Eye (tissue), 1 donor: ENCODE measurements at regions not wholly inside any gene's neighbourhood (a gene's known extent, or its start where the extent isn't known, plus 50 kb on each side); places are given as distances from the start of the nearest gene placed in this dataset.
"Not testable (repeated sequence)": the region's sequence is repeated elsewhere in the genome, so short reads cannot be mapped to it uniquely, and the experiment has no call there.

Source experiments
- DNase-seq: peaks from one replicate; pipeline ENCODE4 v3.0.0-alpha.2; 2015

- no peak for DNase-seq
These were observed 2051.1 kb upstream of the LRRTM1 start for GRCh38 chr2:82355622-82356021.

- no peak for DNase-seq
These were observed 2041.4 kb upstream of the LRRTM1 start for GRCh38 chr2:82345910-82346309.

- DNase-seq: no peak
These were observed 2040.1 kb upstream of the LRRTM1 start for GRCh38 chr2:82344670-82345069.

- no peak for DNase-seq
These were observed 2037.8 kb upstream of the LRRTM1 start for GRCh38 chr2:82342356-82342755.

- no peak for DNase-seq
These were observed 2036.1 kb upstream of the LRRTM1 start for GRCh38 chr2:82340578-82341053.

GRCh38 chr2:82339805-82340204, 2035.3 kb upstream of the LRRTM1 start:
- no peak for DNase-seq

- no peak for DNase-seq
These were observed 2029.1 kb upstream of the LRRTM1 start for GRCh38 chr2:82333697-82334096.

- DNase-seq: peak; percentile 11
These were observed 2025.6 kb upstream of the LRRTM1 start for GRCh38 chr2:82330155-82330554.

- not testable (repeated sequence) for DNase-seq
These were observed 2021.7 kb upstream of the LRRTM1 start for GRCh38 chr2:82326180-82326767.

- DNase-seq: no peak
These were observed 2015.7 kb upstream of the LRRTM1 start for GRCh38 chr2:82320296-82320695.

- peak; percentile 4 for DNase-seq
These were observed 2012.5 kb upstream of the LRRTM1 start for GRCh38 chr2:82317012-82317411.

- no peak for DNase-seq
These were observed 2012.0 kb upstream of the LRRTM1 start for GRCh38 chr2:82316586-82316985.

GRCh38 chr2:82314836-82315472, 2010.4 kb upstream of the LRRTM1 start:
- no peak for DNase-seq

- no peak for DNase-seq
These were observed 2003.0 kb upstream of the LRRTM1 start for GRCh38 chr2:82307511-82307910.

- DNase-seq: no peak
These were observed 1997.0 kb upstream of the LRRTM1 start for GRCh38 chr2:82301506-82301905.

- DNase-seq: no peak
These were observed 1984.9 kb upstream of the LRRTM1 start for GRCh38 chr2:82289446-82289845.

GRCh38 chr2:82283075-82283474, 1978.5 kb upstream of the LRRTM1 start:
- DNase-seq: no peak

GRCh38 chr2:82282111-82282882, 1977.7 kb upstream of the LRRTM1 start:
- DNase-seq: no peak

- DNase-seq: peak; percentile 14
These were observed 1974.8 kb upstream of the LRRTM1 start for GRCh38 chr2:82279367-82279766.

GRCh38 chr2:82278416-82278815, 1973.9 kb upstream of the LRRTM1 start:
- no peak for DNase-seq

- no peak for DNase-seq
These were observed 1971.0 kb upstream of the LRRTM1 start for GRCh38 chr2:82275599-82275998.

GRCh38 chr2:82268446-82268845, 1963.9 kb upstream of the LRRTM1 start:
- no peak for DNase-seq

GRCh38 chr2:82260521-82260920, 1956.0 kb upstream of the LRRTM1 start:
- DNase-seq: no peak

- DNase-seq: no peak
These were observed 1955.0 kb upstream of the LRRTM1 start for GRCh38 chr2:82259551-82259950.
